HepG2 (cell line): ENCODE measurements at regions not wholly inside any gene's neighbourhood (a gene's known extent, or its start where the extent isn't known, plus 50 kb on each side); places are given as distances from the start of the nearest gene placed in this dataset.

Experiments
- MYNN ChIP-seq: sonication (generic); formaldehyde crosslinking; IDR thresholded peaks from 2 replicates; pipeline ENCODE4 v1.4.0; 2020; ENCODE audit warnings: mild to moderate bottlenecking, low read depth, missing genetic modification reagents
- POLR2G ChIP-seq: fragments of 200-400 bp; formaldehyde crosslinking; IDR thresholded peaks from 2 replicates; pipeline ENCODE4 v1.6.1; 2018; ENCODE audit warnings: mild to moderate bottlenecking, low read depth, low read length, moderate library complexity
- TF ChIP-seq, protein P1 (sequence below), 2 experiments: IDR thresholded peaks; 2 replicates each; pipeline ENCODE4 v1.6.1; 2011 to 2012; ENCODE audit warnings: low read length in 2 of 2, borderline replicate concordance in 1 of 2, low read depth in 1 of 2, mild to moderate bottlenecking in 1 of 2, moderate library complexity in 1 of 2
- TF ChIP-seq, protein P2 (sequence below): sonication (generic); formaldehyde crosslinking; IDR thresholded peaks from 2 replicates; pipeline ENCODE4 v1.5.0; 2020; ENCODE audit warnings: mild to moderate bottlenecking, missing genetic modification reagents, moderate library complexity
- TF ChIP-seq, protein P3 (sequence below): fragments of 450-650 bp; IDR thresholded peaks from 2 replicates; pipeline ENCODE4 v1.6.1; 2016

DNA sequence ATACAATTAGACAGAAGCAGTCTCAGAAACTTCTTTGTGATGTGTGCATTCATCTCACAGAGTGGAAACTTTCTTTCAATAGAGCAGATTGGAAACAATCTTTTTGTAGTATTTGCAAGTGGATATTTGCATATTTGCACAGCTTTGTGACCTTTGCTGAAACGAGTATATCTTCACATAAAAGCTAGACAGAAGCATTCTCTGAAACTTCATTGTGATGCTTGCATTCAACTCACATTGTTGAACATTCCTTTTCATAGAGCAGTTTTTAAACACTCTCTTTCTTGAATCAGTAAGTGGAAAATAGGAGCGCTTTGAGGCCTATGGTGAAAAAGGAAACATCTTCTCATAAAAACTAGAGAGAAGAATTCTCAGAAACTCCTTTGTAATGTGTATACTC is 657.9 kb upstream of the ZNF337 start:
- TF ChIP-seq, protein P1, sequence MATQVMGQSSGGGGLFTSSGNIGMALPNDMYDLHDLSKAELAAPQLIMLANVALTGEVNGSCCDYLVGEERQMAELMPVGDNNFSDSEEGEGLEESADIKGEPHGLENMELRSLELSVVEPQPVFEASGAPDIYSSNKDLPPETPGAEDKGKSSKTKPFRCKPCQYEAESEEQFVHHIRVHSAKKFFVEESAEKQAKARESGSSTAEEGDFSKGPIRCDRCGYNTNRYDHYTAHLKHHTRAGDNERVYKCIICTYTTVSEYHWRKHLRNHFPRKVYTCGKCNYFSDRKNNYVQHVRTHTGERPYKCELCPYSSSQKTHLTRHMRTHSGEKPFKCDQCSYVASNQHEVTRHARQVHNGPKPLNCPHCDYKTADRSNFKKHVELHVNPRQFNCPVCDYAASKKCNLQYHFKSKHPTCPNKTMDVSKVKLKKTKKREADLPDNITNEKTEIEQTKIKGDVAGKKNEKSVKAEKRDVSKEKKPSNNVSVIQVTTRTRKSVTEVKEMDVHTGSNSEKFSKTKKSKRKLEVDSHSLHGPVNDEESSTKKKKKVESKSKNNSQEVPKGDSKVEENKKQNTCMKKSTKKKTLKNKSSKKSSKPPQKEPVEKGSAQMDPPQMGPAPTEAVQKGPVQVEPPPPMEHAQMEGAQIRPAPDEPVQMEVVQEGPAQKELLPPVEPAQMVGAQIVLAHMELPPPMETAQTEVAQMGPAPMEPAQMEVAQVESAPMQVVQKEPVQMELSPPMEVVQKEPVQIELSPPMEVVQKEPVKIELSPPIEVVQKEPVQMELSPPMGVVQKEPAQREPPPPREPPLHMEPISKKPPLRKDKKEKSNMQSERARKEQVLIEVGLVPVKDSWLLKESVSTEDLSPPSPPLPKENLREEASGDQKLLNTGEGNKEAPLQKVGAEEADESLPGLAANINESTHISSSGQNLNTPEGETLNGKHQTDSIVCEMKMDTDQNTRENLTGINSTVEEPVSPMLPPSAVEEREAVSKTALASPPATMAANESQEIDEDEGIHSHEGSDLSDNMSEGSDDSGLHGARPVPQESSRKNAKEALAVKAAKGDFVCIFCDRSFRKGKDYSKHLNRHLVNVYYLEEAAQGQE (IDR thresholded peaks at IDR 0.05; ENCODE audit: borderline replicate concordance in 1 of 2, low read depth in 1 of 2, low read length in 2 of 2): no peak
- TF ChIP-seq MYNN (CRISPR knock-in tag) (no peak), POLR2G (no peak)
- TF ChIP-seq, protein P2, sequence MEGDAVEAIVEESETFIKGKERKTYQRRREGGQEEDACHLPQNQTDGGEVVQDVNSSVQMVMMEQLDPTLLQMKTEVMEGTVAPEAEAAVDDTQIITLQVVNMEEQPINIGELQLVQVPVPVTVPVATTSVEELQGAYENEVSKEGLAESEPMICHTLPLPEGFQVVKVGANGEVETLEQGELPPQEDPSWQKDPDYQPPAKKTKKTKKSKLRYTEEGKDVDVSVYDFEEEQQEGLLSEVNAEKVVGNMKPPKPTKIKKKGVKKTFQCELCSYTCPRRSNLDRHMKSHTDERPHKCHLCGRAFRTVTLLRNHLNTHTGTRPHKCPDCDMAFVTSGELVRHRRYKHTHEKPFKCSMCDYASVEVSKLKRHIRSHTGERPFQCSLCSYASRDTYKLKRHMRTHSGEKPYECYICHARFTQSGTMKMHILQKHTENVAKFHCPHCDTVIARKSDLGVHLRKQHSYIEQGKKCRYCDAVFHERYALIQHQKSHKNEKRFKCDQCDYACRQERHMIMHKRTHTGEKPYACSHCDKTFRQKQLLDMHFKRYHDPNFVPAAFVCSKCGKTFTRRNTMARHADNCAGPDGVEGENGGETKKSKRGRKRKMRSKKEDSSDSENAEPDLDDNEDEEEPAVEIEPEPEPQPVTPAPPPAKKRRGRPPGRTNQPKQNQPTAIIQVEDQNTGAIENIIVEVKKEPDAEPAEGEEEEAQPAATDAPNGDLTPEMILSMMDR (CRISPR knock-in tag): no peak
- TF ChIP-seq, protein P3, sequence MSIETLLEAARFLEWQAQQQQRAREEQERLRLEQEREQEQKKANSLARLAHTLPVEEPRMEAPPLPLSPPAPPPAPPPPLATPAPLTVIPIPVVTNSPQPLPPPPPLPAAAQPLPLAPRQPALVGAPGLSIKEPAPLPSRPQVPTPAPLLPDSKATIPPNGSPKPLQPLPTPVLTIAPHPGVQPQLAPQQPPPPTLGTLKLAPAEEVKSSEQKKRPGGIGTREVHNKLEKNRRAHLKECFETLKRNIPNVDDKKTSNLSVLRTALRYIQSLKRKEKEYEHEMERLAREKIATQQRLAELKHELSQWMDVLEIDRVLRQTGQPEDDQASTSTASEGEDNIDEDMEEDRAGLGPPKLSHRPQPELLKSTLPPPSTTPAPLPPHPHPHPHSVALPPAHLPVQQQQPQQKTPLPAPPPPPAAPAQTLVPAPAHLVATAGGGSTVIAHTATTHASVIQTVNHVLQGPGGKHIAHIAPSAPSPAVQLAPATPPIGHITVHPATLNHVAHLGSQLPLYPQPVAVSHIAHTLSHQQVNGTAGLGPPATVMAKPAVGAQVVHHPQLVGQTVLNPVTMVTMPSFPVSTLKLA: no peak
